ENCODE measurements at regions not wholly inside any gene's neighbourhood (a gene's known extent, or its start where the extent isn't known, plus 50 kb on each side); places are given as distances from the start of the nearest gene placed in this dataset.

DNA sequence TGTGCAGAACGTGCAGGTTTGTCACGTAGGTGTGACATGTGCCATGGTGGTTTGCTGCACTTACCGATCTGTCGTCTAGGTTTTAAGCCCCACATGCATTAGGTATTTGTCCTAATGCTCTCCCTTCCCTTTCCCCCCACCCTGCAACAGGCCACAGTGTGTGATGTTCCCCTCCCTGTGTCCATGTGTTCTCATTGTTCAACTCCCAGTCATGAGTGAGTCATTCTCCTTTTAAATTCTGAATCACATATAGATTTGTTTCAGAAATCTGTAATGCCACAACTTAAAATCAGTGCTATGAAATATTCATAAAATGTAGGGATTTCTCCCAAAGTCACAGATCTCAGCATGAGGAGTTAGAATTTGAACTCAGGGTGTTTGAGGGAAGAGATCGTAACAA lies 552.5 kb upstream of the MBL2 start:
- Histone ChIP-seq H3K36me3 (ENCODE audit: insufficient read depth, low read length) (no peaks in the 10 kb centered on the region), H3K9me3 (ENCODE audit: insufficient read depth, low read length, severe bottlenecking) (no peaks in the 10 kb centered on the region), H3K79me2 (ENCODE audit: insufficient read depth, low read length) (no peaks in the 10 kb centered on the region), H3K9ac (ENCODE audit: low read depth, low read length) (no peak overlapping the region), H2AFZ (ENCODE audit: low read depth, low read length) (no peak overlapping the region), H3K4me1 (ENCODE audit: insufficient read depth, low read length) (no peaks in the 10 kb centered on the region), H3K27me3 (ENCODE audit: insufficient read depth, low read length, poor library complexity) (no peaks in the 10 kb centered on the region), H3K4me3 (ENCODE audit: low read depth in 1 of 2, low read length in 2 of 2) (no peak overlapping the region), H3K4me2 (ENCODE audit: insufficient read depth, low read length) (no peak overlapping the region), H3K27ac (ENCODE audit: low read length) (no peak overlapping the region), H4K20me1 (ENCODE audit: insufficient read depth, low read length) (no peaks in the 10 kb centered on the region)
- TF ChIP-seq EZH2 (IDR thresholded peaks at IDR 0.05; ENCODE audit: borderline replicate concordance, low read depth, low read length, severe bottlenecking) (no peak), CTCF (IDR thresholded peaks at IDR 0.05; ENCODE audit: borderline replicate concordance, extremely low read depth, low read length, poor library complexity, severe bottlenecking) (no peak)
- DNase-seq, result no peak
- no peak for ATAC-seq (ENCODE audit: insufficient read depth, low read depth)

- Histone ChIP-seq H3K9me3 (ENCODE audit: insufficient read depth, low read length, severe bottlenecking) (no peaks in the 10 kb centered on the region), H4K20me1 (ENCODE audit: insufficient read depth, low read length) (no peaks in the 10 kb centered on the region), H3K27me3 (ENCODE audit: insufficient read depth, low read length, poor library complexity) (no peaks in the 10 kb centered on the region), H3K79me2 (ENCODE audit: insufficient read depth, low read length) (no peaks in the 10 kb centered on the region), H3K4me1 (ENCODE audit: insufficient read depth, low read length) (no peaks in the 10 kb centered on the region), H3K36me3 (ENCODE audit: insufficient read depth, low read length) (no peaks in the 10 kb centered on the region), H2AFZ (ENCODE audit: low read depth, low read length) (no peak overlapping the region), H3K4me2 (ENCODE audit: insufficient read depth, low read length) (no peak overlapping the region), H3K27ac (ENCODE audit: low read length) (no peak overlapping the region), H3K4me3 (ENCODE audit: low read depth in 1 of 2, low read length in 2 of 2) (no peak overlapping the region), H3K9ac (ENCODE audit: low read depth, low read length) (no peak overlapping the region)
- ATAC-seq (ENCODE audit: insufficient read depth, low read depth) (no peak), DNase-seq (no peak)
- TF ChIP-seq CTCF (IDR thresholded peaks at IDR 0.05; ENCODE audit: borderline replicate concordance, extremely low read depth, low read length, poor library complexity, severe bottlenecking), result no peak
- TF ChIP-seq EZH2 (IDR thresholded peaks at IDR 0.05; ENCODE audit: borderline replicate concordance, low read depth, low read length, severe bottlenecking), result no peak
Observed at GRCh38 chr10:53315709-53316108, 543.1 kb upstream of the MBL2 start.

GRCh38 chr10:53314876-53315275 lies 542.3 kb upstream of the MBL2 start:
- no peak for ATAC-seq (ENCODE audit: insufficient read depth, low read depth)
- Histone ChIP-seq H3K27me3 (ENCODE audit: insufficient read depth, low read length, poor library complexity) (no peaks in the 10 kb centered on the region), H3K9me3 (ENCODE audit: insufficient read depth, low read length, severe bottlenecking) (no peaks in the 10 kb centered on the region), H3K27ac (ENCODE audit: low read length) (no peak overlapping the region), H3K9ac (ENCODE audit: low read depth, low read length) (no peak overlapping the region), H4K20me1 (ENCODE audit: insufficient read depth, low read length) (no peaks in the 10 kb centered on the region), H3K79me2 (ENCODE audit: insufficient read depth, low read length) (no peaks in the 10 kb centered on the region), H3K4me3 (ENCODE audit: low read depth in 1 of 2, low read length in 2 of 2) (no peak overlapping the region), H2AFZ (ENCODE audit: low read depth, low read length) (no peak overlapping the region), H3K4me2 (ENCODE audit: insufficient read depth, low read length) (no peak overlapping the region), H3K36me3 (ENCODE audit: insufficient read depth, low read length) (no peaks in the 10 kb centered on the region), H3K4me1 (ENCODE audit: insufficient read depth, low read length) (no peaks in the 10 kb centered on the region)
- DNase-seq, result no peak
- TF ChIP-seq CTCF (IDR thresholded peaks at IDR 0.05; ENCODE audit: borderline replicate concordance, extremely low read depth, low read length, poor library complexity, severe bottlenecking) (no peak), EZH2 (IDR thresholded peaks at IDR 0.05; ENCODE audit: borderline replicate concordance, low read depth, low read length, severe bottlenecking) (no peak)

DNA sequence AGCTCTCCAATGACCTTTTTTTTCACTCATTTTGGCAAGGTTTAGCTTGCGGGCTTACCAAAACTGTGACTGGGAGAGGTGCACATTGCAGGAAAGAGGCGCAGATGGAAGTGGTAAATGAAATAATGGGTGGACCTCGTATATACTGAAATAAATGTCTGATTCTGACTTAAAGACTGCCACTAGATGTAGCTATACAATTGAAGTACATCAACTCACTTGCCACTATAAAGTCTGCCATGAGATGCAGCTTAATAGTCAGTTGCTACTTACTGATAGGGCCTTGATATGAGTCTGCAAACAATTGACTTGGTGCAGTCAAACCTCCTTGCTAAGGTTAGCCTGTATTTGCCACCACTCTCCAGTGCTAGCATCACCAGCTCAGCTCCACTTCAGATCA lies 525.9 kb upstream of the MBL2 start:
- no peak for ATAC-seq (ENCODE audit: insufficient read depth, low read depth)
- H4K20me1 ChIP-seq (ENCODE audit: insufficient read depth, low read length), result no peaks in the 10 kb centered on the region
- H2AFZ ChIP-seq (ENCODE audit: low read depth, low read length), result no peak overlapping the region
- H3K9ac ChIP-seq (ENCODE audit: low read depth, low read length), result no peak overlapping the region
- no peaks in the 10 kb centered on the region for H3K36me3 ChIP-seq (ENCODE audit: insufficient read depth, low read length)
- no peak overlapping the region for H3K4me3 ChIP-seq (ENCODE audit: low read depth in 1 of 2, low read length in 2 of 2)
- TF ChIP-seq EZH2 (IDR thresholded peaks at IDR 0.05; ENCODE audit: borderline replicate concordance, low read depth, low read length, severe bottlenecking) (no peak), CTCF (IDR thresholded peaks at IDR 0.05; ENCODE audit: borderline replicate concordance, extremely low read depth, low read length, poor library complexity, severe bottlenecking) (no peak)
- no peaks in the 10 kb centered on the region for H3K4me1 ChIP-seq (ENCODE audit: insufficient read depth, low read length)
- no peak for DNase-seq
- H3K27me3 ChIP-seq (ENCODE audit: insufficient read depth, low read length, poor library complexity), result no peaks in the 10 kb centered on the region
- no peak overlapping the region for H3K4me2 ChIP-seq (ENCODE audit: insufficient read depth, low read length)
- H3K9me3 ChIP-seq (ENCODE audit: insufficient read depth, low read length, severe bottlenecking), result no peaks in the 10 kb centered on the region
- H3K79me2 ChIP-seq (ENCODE audit: insufficient read depth, low read length), result no peaks in the 10 kb centered on the region
- no peak overlapping the region for H3K27ac ChIP-seq (ENCODE audit: low read length)
